Skeletal muscle cell (primary cell): ENCODE measurements at regions not wholly inside any gene's neighbourhood (a gene's known extent, or its start where the extent isn't known, plus 50 kb on each side); places are given as distances from the start of the nearest gene placed in this dataset.

ENCODE experiments used
- DNase-seq: peaks from one replicate; pipeline ENCODE4 v3.0.0-alpha.2; 2010; ENCODE audit warnings: low read depth
- H3K4me3 ChIP-seq: 2 replicates; pipeline ENCODE4 v1.5.1; 2011; ENCODE audit warnings: low read depth, mild to moderate bottlenecking, control low read depth, low read length, moderate library complexity

DNA sequence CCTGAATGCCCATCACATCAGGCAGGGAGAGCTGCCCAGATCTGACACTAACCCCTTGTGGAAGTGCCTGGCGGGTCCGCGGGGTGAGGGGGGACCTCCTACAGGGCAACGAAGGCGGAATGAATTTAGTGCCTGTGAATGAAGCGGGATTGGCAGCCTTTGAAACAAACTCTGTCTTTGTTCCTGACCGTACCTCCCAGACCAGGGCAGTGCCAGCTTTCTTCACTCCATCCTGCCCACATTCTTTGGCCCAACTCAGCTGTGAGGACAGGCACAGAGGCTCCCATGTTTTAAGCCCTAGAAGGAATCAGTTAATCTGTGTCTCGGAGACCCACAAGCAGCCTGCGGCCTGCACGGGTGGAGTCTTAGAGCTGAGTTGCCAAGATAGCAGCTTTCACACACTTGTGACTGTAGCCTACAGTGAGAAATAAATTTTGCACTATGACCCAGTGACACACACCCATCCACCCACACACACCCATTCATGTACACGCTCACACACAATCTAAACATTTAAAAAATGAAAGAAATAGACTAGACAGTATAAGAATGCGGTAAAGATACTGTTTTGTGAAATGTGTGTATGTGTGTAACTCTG lies 60.1 kb upstream of the USP24 start:
- no peak overlapping the region for H3K4me3 ChIP-seq
- no peak for DNase-seq

DNA sequence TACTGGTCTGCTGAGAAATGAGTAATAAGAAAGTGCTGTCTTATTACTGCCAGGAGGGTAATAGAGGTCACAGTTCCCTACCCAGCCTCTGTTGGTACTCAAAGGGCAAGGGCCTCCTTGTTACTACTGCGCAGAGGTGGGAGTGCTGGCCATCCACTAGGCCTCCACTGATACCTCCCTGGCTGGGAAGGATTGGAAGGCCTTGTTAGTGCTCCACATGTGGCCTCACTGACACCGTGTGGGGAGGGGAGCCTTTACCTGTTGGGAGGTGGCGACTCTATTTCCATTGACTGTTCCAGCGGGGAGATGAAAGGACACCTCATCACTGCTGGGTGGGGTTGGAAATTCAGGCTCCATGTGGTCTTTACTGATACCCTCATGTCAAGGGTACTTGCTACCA lies 57.8 kb upstream of the USP24 start:
- DNase-seq: no peak
- no peak overlapping the region for H3K4me3 ChIP-seq
